H9 (cell line): ENCODE measurements at regions not wholly inside any gene's neighbourhood (a gene's known extent, or its start where the extent isn't known, plus 50 kb on each side); places are given as distances from the start of the nearest gene placed in this dataset.

ENCODE experiments used
- DNase-seq: peaks from one replicate; pipeline ENCODE4 v3.0.0-alpha.2; 2017
- H2AFZ ChIP-seq: one replicate; pipeline ENCODE4 v1.6.1; 2013; ENCODE audit warnings: mild to moderate bottlenecking, low read length, control low read depth, moderate library complexity
- H2AK5ac ChIP-seq: 2 replicates; pipeline ENCODE4 v1.6.1; 2013; ENCODE audit warnings: low read length, control low read depth, mixed read lengths; ENCODE audit not compliant: insufficient read length
- H2BK120ac ChIP-seq: one replicate; pipeline ENCODE4 v1.6.1; 2013; ENCODE audit warnings: low read depth, mild to moderate bottlenecking, low read length, control low read depth, inconsistent platforms; ENCODE audit not compliant: poor library complexity, severe bottlenecking
- H2BK12ac ChIP-seq: 2 replicates; pipeline ENCODE4 v1.6.1; 2013; ENCODE audit warnings: low read length, control low read depth, mixed read lengths, low read depth; ENCODE audit not compliant: insufficient read length
- H2BK15ac ChIP-seq: 2 replicates; pipeline ENCODE4 v1.6.1; 2013; ENCODE audit warnings: low read depth, low read length, control low read depth
- H2BK20ac ChIP-seq: one replicate; pipeline ENCODE4 v1.6.1; 2013; ENCODE audit warnings: low read depth, mild to moderate bottlenecking, low read length, control low read depth, inconsistent platforms; ENCODE audit not compliant: poor library complexity, severe bottlenecking
- H2BK5ac ChIP-seq: 2 replicates; pipeline ENCODE4 v1.6.1; 2013; ENCODE audit warnings: low read length, control low read depth, mixed read lengths; ENCODE audit not compliant: insufficient read length
- H3K14ac ChIP-seq: 2 replicates; pipeline ENCODE4 v1.6.1; 2013; ENCODE audit warnings: low read length, control low read depth; ENCODE audit not compliant: insufficient read depth
- H3K18ac ChIP-seq: 2 replicates; pipeline ENCODE4 v1.6.1; 2013; ENCODE audit warnings: low read depth, mild to moderate bottlenecking, mixed read lengths, low read length, control low read depth; ENCODE audit not compliant: insufficient read length
- H3K23ac ChIP-seq: 2 replicates; pipeline ENCODE4 v1.6.1; 2013; ENCODE audit warnings: low read length, control low read depth, mixed read lengths, low read depth; ENCODE audit not compliant: insufficient read length
- H3K23me2 ChIP-seq: 2 replicates; pipeline ENCODE4 v1.6.1; 2013; ENCODE audit warnings: low read depth, mild to moderate bottlenecking, mixed read lengths, low read length, control low read depth; ENCODE audit not compliant: insufficient read length, poor library complexity, severe bottlenecking
- H3K27ac ChIP-seq: 2 replicates; pipeline ENCODE4 v1.5.1; 2013; ENCODE audit warnings: low read length, control low read depth, mixed read lengths, low read depth; ENCODE audit not compliant: insufficient read length
- H3K27me3 ChIP-seq: 2 replicates; pipeline ENCODE4 v1.6.1; 2013; ENCODE audit warnings: low read length, control low read depth, inconsistent platforms; ENCODE audit not compliant: insufficient read depth
- H3K4ac ChIP-seq: 2 replicates; pipeline ENCODE4 v1.6.1; 2013; ENCODE audit warnings: low read depth, mild to moderate bottlenecking, control low read depth, inconsistent platforms, low read length, moderate library complexity
- H3K4me1 ChIP-seq: 2 replicates; pipeline ENCODE4 v1.6.1; 2013; ENCODE audit warnings: low read length, control low read depth, inconsistent platforms; ENCODE audit not compliant: insufficient read depth
- H3K4me2 ChIP-seq: 2 replicates; pipeline ENCODE4 v1.6.1; 2013; ENCODE audit warnings: low read length, control low read depth, mixed read lengths; ENCODE audit not compliant: insufficient read length, insufficient read depth
- H3K56ac ChIP-seq: 2 replicates; pipeline ENCODE4 v1.6.1; 2013; ENCODE audit warnings: low read depth, mild to moderate bottlenecking, mixed read lengths, low read length, control low read depth; ENCODE audit not compliant: insufficient read length
- H3K79me1 ChIP-seq: 2 replicates; pipeline ENCODE4 v1.6.1; 2013; ENCODE audit warnings: low read depth, mild to moderate bottlenecking, moderate library complexity, low read length, control low read depth, inconsistent platforms; ENCODE audit not compliant: insufficient read depth, poor library complexity, severe bottlenecking
- H3K79me2 ChIP-seq: 2 replicates; pipeline ENCODE4 v1.6.1; 2013; ENCODE audit warnings: low read length, control low read depth, inconsistent platforms; ENCODE audit not compliant: insufficient read depth
- H3K9ac ChIP-seq: 2 replicates; pipeline ENCODE4 v1.6.1; 2013; ENCODE audit warnings: low read length, control low read depth, mixed read lengths; ENCODE audit not compliant: insufficient read length; ENCODE audit errors: extremely low read depth
- H3K9me3 ChIP-seq: one replicate; pipeline ENCODE4 v1.6.1; 2013; ENCODE audit warnings: low read depth, low read length, inconsistent platforms; ENCODE audit not compliant: control insufficient read depth
- H3T11ph ChIP-seq: one replicate; pipeline ENCODE4 v1.6.1; 2013; ENCODE audit warnings: mild to moderate bottlenecking, low read length, control low read depth, inconsistent platforms
- H4K20me1 ChIP-seq: one replicate; pipeline ENCODE4 v1.6.1; 2013; ENCODE audit not compliant: control insufficient read depth, insufficient read length, insufficient read depth
- H4K5ac ChIP-seq: 2 replicates; pipeline ENCODE4 v1.6.1; 2013; ENCODE audit warnings: low read depth, mild to moderate bottlenecking, mixed read lengths, low read length, control low read depth; ENCODE audit not compliant: insufficient read length
- H4K8ac ChIP-seq: replicated peaks from 2 replicates; pipeline ENCODE4 v1.6.1; 2013; ENCODE audit warnings: low read length, control low read depth, mixed read lengths, low read depth; ENCODE audit not compliant: insufficient read length
- H4K91ac ChIP-seq: 2 replicates; pipeline ENCODE4 v1.6.1; 2013; ENCODE audit warnings: low read depth, mild to moderate bottlenecking, moderate library complexity, mixed read lengths, low read length, control low read depth; ENCODE audit not compliant: insufficient read length
- H3K27ac Mint-ChIP-seq, 3 experiments: 2 replicates in 2 of 3; 3 replicates in 1 of 3; pipeline ENCODE4 v1.8.0; 2020 to 2021; ENCODE audit warnings: mixed read lengths in 3 of 3, mild to moderate bottlenecking in 1 of 3, moderate library complexity in 1 of 3
- H3K27me3 Mint-ChIP-seq: 2 replicates; pipeline ENCODE4 v1.8.0; 2021; ENCODE audit warnings: low read depth, mild to moderate bottlenecking, moderate library complexity, mixed read lengths
- H3K36me3 Mint-ChIP-seq, 3 experiments: 2 replicates in 2 of 3; 3 replicates in 1 of 3; pipeline ENCODE4 v1.8.0; 2020 to 2021; ENCODE audit warnings: low read depth in 3 of 3, mixed read lengths in 3 of 3; ENCODE audit not compliant: insufficient read depth in 1 of 3
- H3K4me1 Mint-ChIP-seq, 2 experiments: 2 replicates each; pipeline ENCODE4 v1.8.0; 2020; ENCODE audit warnings: mixed read lengths in 2 of 2
- H3K4me3 Mint-ChIP-seq, 2 experiments: 2 replicates in 1 of 2; 3 replicates in 1 of 2; pipeline ENCODE4 v1.8.0; 2020 to 2021; ENCODE audit warnings: mild to moderate bottlenecking in 2 of 2, mixed read lengths in 2 of 2, moderate library complexity in 1 of 2
- H3K9me3 Mint-ChIP-seq, 2 experiments: 2 replicates in 1 of 2; 3 replicates in 1 of 2; pipeline ENCODE4 v1.8.0; 2020; ENCODE audit warnings: mild to moderate bottlenecking in 2 of 2, mixed read lengths in 2 of 2, moderate library complexity in 1 of 2
- CTCF ChIP-seq: fragments of 200-600 bp; sonication (generic); conservative IDR thresholded peaks from 3 replicates; pipeline ENCODE4 v1.8.0; 2021; ENCODE audit warnings: antibody characterized with exemption, mild to moderate bottlenecking
- WGBS: extraction: QIAGEN DNeasy Blood & Tissue Kit; methylation state at CpG from one replicate; pipeline ENCODE4 v1.1.7; 2013; ENCODE audit warnings: missing lambda C conversion rate, low lambda C conversion rate, mixed read lengths; ENCODE audit not compliant: insufficient read length; ENCODE audit errors: extremely low coverage; 5-methylcytosine and 5-hydroxymethylcytosine counted together

- no peak overlapping the region for H3K27ac ChIP-seq
- no peak overlapping the region for H2BK120ac ChIP-seq
- H3K23ac ChIP-seq: no peak overlapping the region
- H3K23me2 ChIP-seq: no peaks in the 10 kb centered on the region
- no peak overlapping the region for H2AFZ ChIP-seq
- H3K27me3 Mint-ChIP-seq: no peaks in the 10 kb centered on the region
- H3K14ac ChIP-seq: no peak overlapping the region
- H3K9ac ChIP-seq: no peak overlapping the region
- H3K4me3 Mint-ChIP-seq: no peak overlapping the region
- peaks cover 12 to 25% (median 12%) of the 10 kb centered on the region in 3 experiments for H3K36me3 Mint-ChIP-seq
- H4K20me1 ChIP-seq: no peaks in the 10 kb centered on the region
- H3K9me3 ChIP-seq: peaks cover 17% of the 10 kb centered on the region
- no peak overlapping the region for H3T11ph ChIP-seq
- H3K4me2 ChIP-seq: no peak overlapping the region
- peaks cover 25 to 28% of the 10 kb centered on the region in 2 experiments for H3K9me3 Mint-ChIP-seq
- no peak overlapping the region for H2BK12ac ChIP-seq
- no peak overlapping the region for H3K18ac ChIP-seq
- no peaks in the 10 kb centered on the region for H3K79me2 ChIP-seq
- H3K56ac ChIP-seq: no peak overlapping the region
- H3K4me1 ChIP-seq: no peaks in the 10 kb centered on the region
- no peak for TF ChIP-seq CTCF
- H3K4ac ChIP-seq: no peak overlapping the region
- no peak overlapping the region for H3K27ac Mint-ChIP-seq
- no peak overlapping the region for H2BK20ac ChIP-seq
- H3K27me3 ChIP-seq: no peaks in the 10 kb centered on the region
- no peak overlapping the region for H4K5ac ChIP-seq
- no peak overlapping the region for H4K91ac ChIP-seq
- no peak overlapping the region for H2BK15ac ChIP-seq
- no peak overlapping the region for H2BK5ac ChIP-seq
- no peaks in the 10 kb centered on the region for H3K79me1 ChIP-seq
- no CpG with 5 or more reads among the region's 7 CpGs for WGBS
- H4K8ac ChIP-seq: no peak overlapping the region
- H3K4me1 Mint-ChIP-seq: peaks cover 7 to 8% of the 10 kb centered on the region in 2 experiments
- no peak overlapping the region for H2AK5ac ChIP-seq
- no peak for DNase-seq
These were observed 271.4 kb upstream of the SMIM21 start for GRCh38 chr18:75698861-75699260.
